Breast epithelium (tissue), 4 donors: ENCODE measurements at regions not wholly inside any gene's neighbourhood (a gene's known extent, or its start where the extent isn't known, plus 50 kb on each side); places are given as distances from the start of the nearest gene placed in this dataset.

ENCODE experiments used
- DNase-seq, 2 donors: peaks; one replicate each; pipeline ENCODE4 v3.0.0-alpha.2; 2019; ENCODE audit warnings: low spot score in 2 of 2
- H3K27ac ChIP-seq, 2 donors: fragments of 200-600 bp; sonication (generic) in 1 of 2; one replicate each; pipeline ENCODE4 v1.5.1; 2016 to 2019; ENCODE audit warnings: mild to moderate bottlenecking in 1 of 2
- H3K27me3 ChIP-seq, 2 donors: fragments of 200-600 bp; sonication (generic) in 1 of 2; one replicate each; pipeline versions ENCODE4 v1.5.1 to v1.6.0; 2017 to 2019; ENCODE audit warnings: control low read depth in 1 of 2, mild to moderate bottlenecking in 1 of 2
- H3K36me3 ChIP-seq: fragments of 200-600 bp; one replicate; pipeline ENCODE4 v1.5.1; 2019
- H3K4me1 ChIP-seq, 2 donors: fragments of 200-600 bp; sonication (generic); one replicate each; pipeline ENCODE4 v1.5.1; 2016 to 2019; ENCODE audit warnings: control low read depth in 1 of 2
- H3K4me3 ChIP-seq, 3 donors: fragments of 200-600 bp; sonication (generic); 1 replicate in 2 of 3; 2 replicates in 1 of 3; pipeline ENCODE4 v1.5.1; 2016 to 2019; ENCODE audit warnings: mild to moderate bottlenecking in 3 of 3, moderate library complexity in 2 of 3
- H3K9me3 ChIP-seq, 2 donors: fragments of 200-600 bp; sonication (generic) in 1 of 2; one replicate each; pipeline ENCODE4 v1.5.1; 2016 to 2019; ENCODE audit warnings: control low read depth in 1 of 2
- CTCF ChIP-seq, 3 donors: fragments of 450-650 bp; IDR thresholded peaks; one replicate each; pipeline ENCODE4 v1.5.1; 2016 to 2017; ENCODE audit warnings: antibody characterized with exemption in 3 of 3, mild to moderate bottlenecking in 3 of 3, moderate library complexity in 3 of 3
- POLR2A ChIP-seq: fragments of 450-650 bp; IDR thresholded peaks from one replicate; pipeline ENCODE4 v1.6.1; 2016; ENCODE audit warnings: antibody characterized with exemption, mild to moderate bottlenecking, moderate library complexity
- POLR2AphosphoS5 ChIP-seq, 3 donors: sonication (generic); formaldehyde crosslinking; IDR thresholded peaks; one replicate each; pipeline ENCODE4 v1.6.1; 2017; ENCODE audit warnings: antibody characterized with exemption in 3 of 3
- intact Hi-C: fragments of 100-400 bp; cut with DNase I; formaldehyde crosslinking; loops from one replicate; pipeline ENCODE4 v1.15.1; 2023; ENCODE audit warnings: low total_unique reads

DNA sequence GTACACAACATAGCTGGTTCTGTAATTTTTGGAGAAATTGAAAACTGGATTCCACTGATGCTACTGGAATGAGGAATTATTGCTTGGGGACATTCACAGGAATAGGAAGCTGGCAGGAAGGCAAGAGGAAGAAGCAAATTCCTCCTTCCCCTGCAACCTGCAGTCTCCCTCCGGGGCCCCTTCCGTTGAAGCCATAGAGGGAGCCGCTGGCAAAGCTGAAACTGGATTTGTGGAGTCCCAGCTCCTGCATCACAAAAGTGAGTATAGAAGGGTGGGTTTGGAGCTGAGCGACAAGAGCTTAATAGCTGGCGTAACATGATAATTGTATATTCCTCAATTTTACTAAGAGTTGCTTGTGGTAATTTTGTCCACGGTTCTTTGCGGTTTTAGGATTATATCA, 190.8 kb downstream of the ADRA2A start:
- Histone ChIP-seq H3K27ac (no peak overlapping the region), H3K36me3 (no peaks in the 10 kb centered on the region), H3K4me3 (no peak overlapping the region), H3K4me1 (no peaks in the 10 kb centered on the region), H3K9me3 (peaks cover 0 to 4% of the 10 kb centered on the region in 2 donors), H3K27me3 (no peaks in the 10 kb centered on the region)
- intact Hi-C loops, result no loop called here
- TF ChIP-seq POLR2AphosphoS5 (IDR thresholded peaks at IDR 0.05), result no peak
- no peak for TF ChIP-seq CTCF (IDR thresholded peaks at IDR 0.05)
- TF ChIP-seq POLR2A, result no peak
- no peak for DNase-seq

GRCh38 chr10:111273235-111273634, 196.4 kb downstream of the ADRA2A start:
- Histone ChIP-seq H3K4me1 (no peaks in the 10 kb centered on the region), H3K27ac (no peak overlapping the region), H3K9me3 (no peaks in the 10 kb centered on the region), H3K27me3 (no peaks in the 10 kb centered on the region), H3K4me3 (no peak overlapping the region), H3K36me3 (no peaks in the 10 kb centered on the region)
- no peak for DNase-seq
- intact Hi-C loops, result no loop called here
- TF ChIP-seq CTCF (IDR thresholded peaks at IDR 0.05) (no peak), POLR2AphosphoS5 (IDR thresholded peaks at IDR 0.05) (no peak), POLR2A (no peak)

DNA sequence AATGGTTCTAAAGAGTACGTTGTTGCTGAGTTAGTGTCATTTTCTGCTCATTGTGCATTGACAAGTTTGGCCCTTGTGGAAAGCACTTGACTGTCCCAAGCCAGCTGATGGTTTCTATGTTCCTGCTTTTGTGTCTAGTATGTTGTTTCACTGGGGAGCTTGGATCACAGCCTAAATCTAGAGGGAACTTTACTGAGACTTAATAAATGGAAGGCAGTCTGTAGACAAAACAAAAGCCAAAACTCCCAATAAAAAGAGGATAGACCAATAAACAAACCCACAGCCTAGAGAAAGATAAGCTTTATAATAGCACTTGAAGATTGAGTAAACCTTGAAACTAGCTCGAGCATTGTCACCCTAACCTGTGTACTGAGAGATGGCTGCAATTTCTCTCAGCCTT, 196.8 kb downstream of the ADRA2A start:
- H3K36me3 ChIP-seq, result no peaks in the 10 kb centered on the region
- no peaks in the 10 kb centered on the region for H3K4me1 ChIP-seq
- intact Hi-C loops, result no loop called here
- DNase-seq, result no peak
- TF ChIP-seq POLR2A (no peak), POLR2AphosphoS5 (IDR thresholded peaks at IDR 0.05) (no peak), CTCF (IDR thresholded peaks at IDR 0.05) (no peak)
- H3K27me3 ChIP-seq, result no peaks in the 10 kb centered on the region
- no peak overlapping the region for H3K27ac ChIP-seq
- no peak overlapping the region for H3K4me3 ChIP-seq
- H3K9me3 ChIP-seq, result no peaks in the 10 kb centered on the region

- H3K9me3 ChIP-seq, result no peaks in the 10 kb centered on the region
- H3K4me3 ChIP-seq, result no peak overlapping the region
- H3K27me3 ChIP-seq, result no peaks in the 10 kb centered on the region
- no peaks in the 10 kb centered on the region for H3K4me1 ChIP-seq
- H3K27ac ChIP-seq, result no peak overlapping the region
- intact Hi-C loops, result no loop called here
- no peaks in the 10 kb centered on the region for H3K36me3 ChIP-seq
- no peak for DNase-seq
- TF ChIP-seq CTCF (IDR thresholded peaks at IDR 0.05) (no peak), POLR2AphosphoS5 (IDR thresholded peaks at IDR 0.05) (no peak), POLR2A (no peak)
These were observed 198.3 kb downstream of the ADRA2A start for GRCh38 chr10:111275091-111275490.

DNA sequence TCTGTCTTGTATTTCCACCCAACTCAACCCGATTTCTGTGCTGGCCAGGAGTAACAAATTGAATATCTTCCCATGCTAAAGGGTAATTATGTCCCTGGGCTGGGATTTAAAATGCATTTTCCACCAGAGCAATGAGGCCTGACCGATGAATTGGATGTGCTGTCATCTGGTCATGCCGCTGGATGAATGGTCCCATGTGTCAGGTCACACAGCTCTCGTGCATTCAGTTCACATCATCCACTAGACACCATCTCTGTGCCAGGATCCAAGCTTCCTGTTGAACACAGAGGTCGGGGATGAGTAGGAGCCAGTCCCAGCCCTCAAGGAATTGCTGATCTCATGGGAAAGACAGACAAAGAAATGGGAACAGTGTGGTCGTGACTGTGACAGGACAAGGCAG, 200.8 kb downstream of the ADRA2A start:
- intact Hi-C loops, result no loop called here
- TF ChIP-seq POLR2AphosphoS5 (IDR thresholded peaks at IDR 0.05), result no peak
- TF ChIP-seq POLR2A, result no peak
- TF ChIP-seq CTCF (IDR thresholded peaks at IDR 0.05), result no peak

More for the DNA sequence above, 200.8 kb downstream of the ADRA2A start:
- Histone ChIP-seq H3K9me3 (no peaks in the 10 kb centered on the region), H3K36me3 (no peaks in the 10 kb centered on the region), H3K4me1 (no peaks in the 10 kb centered on the region), H3K27ac (no peak overlapping the region), H3K4me3 (no peak overlapping the region), H3K27me3 (no peaks in the 10 kb centered on the region)
- DNase-seq, result no peak
